ENCODE measurements at regions not wholly inside any gene's neighbourhood (a gene's known extent, or its start where the extent isn't known, plus 50 kb on each side); places are given as distances from the start of the nearest gene placed in this dataset.

GRCh38 chr10:107427016-107427415, 262.5 kb upstream of the SORCS1 start:
- H3K27ac ChIP-seq (ENCODE audit: low read depth, low read length, poor library complexity, severe bottlenecking): no peak overlapping the region
- H4K20me1 ChIP-seq (ENCODE audit: insufficient read depth, low read length): no peaks in the 10 kb centered on the region
- CTCF ChIA-PET (ENCODE audit: unreplicated experiment): no interaction called here
- H3K79me2 ChIP-seq (ENCODE audit: insufficient read depth, low read depth, low read length): no peaks in the 10 kb centered on the region
- no peak overlapping the region for H3K4me3 ChIP-seq (ENCODE audit: low read depth, low read length, poor library complexity, severe bottlenecking)
- no peaks in the 10 kb centered on the region for H3K9me3 ChIP-seq (ENCODE audit: low read length)
- H3K4me1 ChIP-seq (ENCODE audit: insufficient read depth, low read length, poor library complexity, severe bottlenecking): no peaks in the 10 kb centered on the region
- DNase-seq (ENCODE audit: low spot score): no peak
- no peaks in the 10 kb centered on the region for H3K9me2 ChIP-seq (ENCODE audit: insufficient read depth, low read length)
- intact Hi-C loops (cut with micrococcal nuclease; ENCODE audit: unreplicated experiment): no loop called here
- POLR2A ChIA-PET: interaction anchor here (0.6 kb wide), 1 partner anchor 696 kb away, joined by 4 read pairs; no protein-coding TSS in a partner anchor
- H2AFZ ChIP-seq (ENCODE audit: low read length): no peak overlapping the region
- TF ChIP-seq EZH2phosphoT487 (IDR thresholded peaks at IDR 0.05; ENCODE audit: borderline replicate concordance, low read depth, low read length) (no peak), CTCF (conservative IDR thresholded peaks at IDR 0.05; ENCODE audit: low read length) (no peak)
- no TSS peak for BruUV-seq (replicated peaks)
- H3K36me3 ChIP-seq (ENCODE audit: insufficient read depth, low read length): no peaks in the 10 kb centered on the region
- no peak overlapping the region for H3K4me2 ChIP-seq (ENCODE audit: low read length)

- H3K36me3 ChIP-seq (ENCODE audit: insufficient read depth, low read length): no peaks in the 10 kb centered on the region
- ChIA-PET POLR2A (no interaction called here), CTCF (ENCODE audit: unreplicated experiment) (no interaction called here)
- no peaks in the 10 kb centered on the region for H3K4me1 ChIP-seq (ENCODE audit: insufficient read depth, low read length, poor library complexity, severe bottlenecking)
- TF ChIP-seq CTCF (conservative IDR thresholded peaks at IDR 0.05; ENCODE audit: low read length): no peak
- TF ChIP-seq EZH2phosphoT487 (IDR thresholded peaks at IDR 0.05; ENCODE audit: borderline replicate concordance, low read depth, low read length): no peak
- BruUV-seq (replicated peaks): no TSS peak
- H3K79me2 ChIP-seq (ENCODE audit: insufficient read depth, low read depth, low read length): no peaks in the 10 kb centered on the region
- DNase-seq (ENCODE audit: low spot score): no peak
- H2AFZ ChIP-seq (ENCODE audit: low read length): no peak overlapping the region
- no peaks in the 10 kb centered on the region for H4K20me1 ChIP-seq (ENCODE audit: insufficient read depth, low read length)
- H3K9me2 ChIP-seq (ENCODE audit: insufficient read depth, low read length): no peaks in the 10 kb centered on the region
- no peaks in the 10 kb centered on the region for H3K9me3 ChIP-seq (ENCODE audit: low read length)
- intact Hi-C loops (cut with micrococcal nuclease; ENCODE audit: unreplicated experiment): no loop called here
- H3K27ac ChIP-seq (ENCODE audit: low read depth, low read length, poor library complexity, severe bottlenecking): no peak overlapping the region
- H3K4me2 ChIP-seq (ENCODE audit: low read length): no peak overlapping the region
- no peak overlapping the region for H3K4me3 ChIP-seq (ENCODE audit: low read depth, low read length, poor library complexity, severe bottlenecking)
Measured at GRCh38 chr10:107425931-107426553, 261.5 kb upstream of the SORCS1 start.

GRCh38 chr10:107424628-107425027, 260.1 kb upstream of the SORCS1 start:
- Histone ChIP-seq H4K20me1 (ENCODE audit: insufficient read depth, low read length) (no peaks in the 10 kb centered on the region), H3K27ac (ENCODE audit: low read depth, low read length, poor library complexity, severe bottlenecking) (no peak overlapping the region), H2AFZ (ENCODE audit: low read length) (no peak overlapping the region), H3K9me3 (ENCODE audit: low read length) (no peaks in the 10 kb centered on the region), H3K79me2 (ENCODE audit: insufficient read depth, low read depth, low read length) (no peaks in the 10 kb centered on the region), H3K36me3 (ENCODE audit: insufficient read depth, low read length) (no peaks in the 10 kb centered on the region), H3K9me2 (ENCODE audit: insufficient read depth, low read length) (no peaks in the 10 kb centered on the region), H3K4me1 (ENCODE audit: insufficient read depth, low read length, poor library complexity, severe bottlenecking) (no peaks in the 10 kb centered on the region), H3K4me3 (ENCODE audit: low read depth, low read length, poor library complexity, severe bottlenecking) (no peak overlapping the region), H3K4me2 (ENCODE audit: low read length) (no peak overlapping the region)
- no TSS peak for BruUV-seq (replicated peaks)
- ChIA-PET CTCF (ENCODE audit: unreplicated experiment) (no interaction called here), POLR2A (no interaction called here)
- DNase-seq (ENCODE audit: low spot score): no peak
- intact Hi-C loops (cut with micrococcal nuclease; ENCODE audit: unreplicated experiment): no loop called here
- TF ChIP-seq CTCF (conservative IDR thresholded peaks at IDR 0.05; ENCODE audit: low read length) (no peak), EZH2phosphoT487 (IDR thresholded peaks at IDR 0.05; ENCODE audit: borderline replicate concordance, low read depth, low read length) (no peak)

Measured in OCI-LY7 (cell line).